GM12878 (cell line): ENCODE measurements at regions not wholly inside any gene's neighbourhood (a gene's known extent, or its start where the extent isn't known, plus 50 kb on each side); places are given as distances from the start of the nearest gene placed in this dataset.

ENCODE experiments used
- ATAC-seq: fragments of 200-7000 bp; cut with Tn5 transposase; 3 replicates; pipeline ENCODE4 v1.9.1; 2020; ENCODE audit warnings: mild to moderate bottlenecking, moderate library complexity
- BruUV-seq: library from RNA; stranded (reverse); fragments of 400-500 nt; replicated peaks from 2 replicates; lab custom pipeline; 2021; lab: Mats Ljungman, UMichigan
- CTCF ChIA-PET: fragments of 300-600 bp; sonication (Branson Sonifier 250); formaldehyde crosslinking; extraction: SDS; loops from one replicate; lab custom pipeline; 2021; ENCODE audit warnings: inconsistent platforms; lab: Yijun Ruan, JAX
- POLR2A ChIA-PET: fragments of 350-600 bp; formaldehyde crosslinking; extraction: SDS; loops from one replicate; lab custom pipeline; 2021; ENCODE audit warnings: inconsistent platforms; lab: Charles Lee
- RAD21 ChIA-PET: fragments of 300-600 bp; sonication (Branson Sonifier 250); formaldehyde crosslinking; loops from one replicate; lab custom pipeline; 2023; ENCODE audit warnings: antibody characterized with exemption; ENCODE audit not compliant: unreplicated experiment; lab: Charles Lee
- SMC1A ChIA-PET: fragments of 300-600 bp; sonication (Branson Sonifier 250); formaldehyde crosslinking; loops from one replicate; lab custom pipeline; 2023; ENCODE audit not compliant: unreplicated experiment, uncharacterized antibody; lab: Charles Lee
- DNase-seq: peaks from one replicate; pipeline ENCODE4 v3.0.0-alpha.2; 2011; ENCODE audit warnings: low read depth, low spot score
- FAIRE-seq: peaks from 3 replicates; lab custom pipeline; 2011; peaks lifted over from hg19 to GRCh38; lab: Jason Lieb, UNC
- H2AFZ ChIP-seq: 2 replicates; pipeline ENCODE4 v1.6.0; 2011; ENCODE audit warnings: low read depth, low read length, control low read depth; ENCODE audit not compliant: control insufficient read depth
- H3K27ac ChIP-seq: 2 replicates; pipeline ENCODE4 v1.5.1; 2011; ENCODE audit warnings: control low read depth; ENCODE audit not compliant: control insufficient read depth, insufficient read depth
- H3K27me3 ChIP-seq, 2 experiments: replicated peaks in 1 of 2; 2 replicates each; pipeline versions ENCODE4 v1.6.0 to v1.6.1; 2011; ENCODE audit warnings: low read length in 1 of 2; ENCODE audit not compliant: control insufficient read depth in 2 of 2, insufficient read depth in 2 of 2
- H3K36me3 ChIP-seq, 2 experiments: 2 replicates each; pipeline ENCODE4 v1.5.1; 2011; ENCODE audit warnings: low read length in 1 of 2; ENCODE audit not compliant: control insufficient read depth in 2 of 2, insufficient read depth in 2 of 2
- H3K4me1 ChIP-seq: 2 replicates; pipeline ENCODE4 v1.6.1; 2011; ENCODE audit warnings: mild to moderate bottlenecking, low read length, moderate library complexity, mixed read lengths; ENCODE audit not compliant: control insufficient read depth, insufficient read depth
- H3K4me2 ChIP-seq: 2 replicates; pipeline ENCODE4 v1.6.0; 2011; ENCODE audit warnings: control low read depth; ENCODE audit not compliant: control insufficient read depth, insufficient read depth
- H3K4me3 ChIP-seq: fragments of 200-600 bp; sonication (generic); 2 replicates; pipeline ENCODE4 v1.5.1; 2016
- H3K79me2 ChIP-seq: 2 replicates; pipeline ENCODE4 v1.6.0; 2011; ENCODE audit warnings: low read length; ENCODE audit not compliant: control insufficient read depth, insufficient read depth
- H3K9ac ChIP-seq: 2 replicates; pipeline ENCODE4 v1.8.0; 2011; ENCODE audit warnings: low read length, control low read depth, mixed read lengths; ENCODE audit not compliant: control insufficient read depth, insufficient read depth
- H3K9me3 ChIP-seq: replicated peaks from 3 replicates; pipeline ENCODE4 v1.5.1; 2011; ENCODE audit warnings: mild to moderate bottlenecking, low read length; ENCODE audit not compliant: control insufficient read depth, insufficient read depth
- H4K20me1 ChIP-seq: 2 replicates; pipeline ENCODE4 v1.6.0; 2011; ENCODE audit not compliant: control insufficient read depth, insufficient read depth
- CEBPB ChIP-seq, 2 experiments: fragments of 150-350 bp in 1 of 2; IDR thresholded peaks; 2 replicates each; pipeline ENCODE4 v1.6.1; 2012 to 2014; ENCODE audit warnings: low read depth in 2 of 2, low read length in 2 of 2, borderline replicate concordance in 1 of 2, inconsistent platforms in 1 of 2
- CHD2 ChIP-seq: IDR thresholded peaks from 2 replicates; pipeline ENCODE4 v1.6.1; 2011; ENCODE audit warnings: low read depth, low read length, improper control_type of control experiment, borderline replicate concordance
- ETV6 ChIP-seq, 2 experiments: fragments of 450-650 bp in 1 of 2; IDR thresholded peaks in 1 of 2; conservative IDR thresholded peaks in 1 of 2; 2 replicates each; pipeline ENCODE4 v1.6.1; 2014; ENCODE audit warnings: antibody characterized with exemption in 1 of 2, borderline replicate concordance in 1 of 2, low read depth in 1 of 2, mild to moderate bottlenecking in 1 of 2, moderate library complexity in 1 of 2
- NR2C1 ChIP-seq: fragments of 450-650 bp; IDR thresholded peaks from 2 replicates; pipeline ENCODE4 v1.6.1; 2017; ENCODE audit warnings: antibody characterized with exemption, mild to moderate bottlenecking, moderate library complexity
- RFX5 ChIP-seq: IDR thresholded peaks from 2 replicates; pipeline ENCODE4 v1.6.1; 2011; ENCODE audit warnings: low read depth, low read length, improper control_type of control experiment
- WGBS: methylation state at CpG from one replicate; pipeline ENCODE4 v1.1.6; 2016; ENCODE audit warnings: low lambda C conversion rate; ENCODE audit not compliant: insufficient replicate concordance, insufficient coverage; ENCODE audit errors: missing lambda C conversion rate; 5-methylcytosine and 5-hydroxymethylcytosine counted together
- in situ Hi-C: fragments of 300-500 bp; cut with MboI; formaldehyde crosslinking; loops from 9 replicates; pipeline ENCODE4 v1.14.3; 2018; ENCODE audit warnings: mixed read lengths
- intact Hi-C: fragments of 100-400 bp; cut with micrococcal nuclease; formaldehyde crosslinking; loops from one replicate; pipeline ENCODE4 v1.14.2; 2022; ENCODE audit not compliant: unreplicated experiment
- TF ChIP-seq, protein P1 (sequence below): fragments of 450-650 bp; IDR thresholded peaks from 2 replicates; pipeline ENCODE4 v1.6.1; 2017; ENCODE audit warnings: borderline replicate concordance
- TF ChIP-seq, protein P2 (sequence below): fragments of 450-650 bp; IDR thresholded peaks from 2 replicates; pipeline ENCODE4 v1.6.1; 2017; ENCODE audit warnings: mild to moderate bottlenecking, moderate library complexity
- TF ChIP-seq, protein P3 (sequence below): IDR thresholded peaks from 2 replicates; pipeline ENCODE4 v1.6.1; 2012; ENCODE audit warnings: low read depth, low read length, improper control_type of control experiment

DNA sequence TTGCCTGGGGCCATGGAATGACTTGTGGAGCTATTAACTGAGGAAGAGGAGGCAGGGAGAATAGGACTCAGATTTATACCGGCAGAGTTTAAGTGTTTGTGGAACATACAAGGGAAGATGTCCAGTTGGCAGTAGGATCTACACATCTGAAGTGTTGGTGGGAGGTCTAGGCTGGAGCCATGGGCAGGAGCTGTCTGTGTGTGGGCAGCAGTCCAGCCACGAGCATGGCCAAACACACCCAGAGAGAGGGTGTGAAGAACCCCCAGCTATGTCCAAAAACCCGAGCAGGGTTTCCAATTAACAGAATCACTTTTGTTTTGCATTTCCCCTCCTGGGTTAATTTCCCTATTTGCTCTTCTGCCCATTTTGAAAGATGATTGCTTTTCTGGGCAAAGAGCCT is 393.7 kb downstream of the CDK5RAP2 start:
- no peaks in the 10 kb centered on the region for H3K9me3 ChIP-seq
- no peak overlapping the region for H3K4me2 ChIP-seq
- H4K20me1 ChIP-seq: no peaks in the 10 kb centered on the region
- CTCF ChIA-PET: interaction anchor here (1.0 kb wide), 1 partner anchor 15 kb away, joined by 3 read pairs; no protein-coding TSS in a partner anchor
- in situ Hi-C loops: no loop called here
- no peaks in the 10 kb centered on the region for H3K79me2 ChIP-seq
- ATAC-seq: no peak
- FAIRE-seq: no peak
- no peak for TF ChIP-seq NR2C1
- TF ChIP-seq CEBPB (IDR thresholded peaks at IDR 0.05; ENCODE audit: borderline replicate concordance in 1 of 2, low read depth in 2 of 2, low read length in 2 of 2): no peak
- TF ChIP-seq, protein P1, sequence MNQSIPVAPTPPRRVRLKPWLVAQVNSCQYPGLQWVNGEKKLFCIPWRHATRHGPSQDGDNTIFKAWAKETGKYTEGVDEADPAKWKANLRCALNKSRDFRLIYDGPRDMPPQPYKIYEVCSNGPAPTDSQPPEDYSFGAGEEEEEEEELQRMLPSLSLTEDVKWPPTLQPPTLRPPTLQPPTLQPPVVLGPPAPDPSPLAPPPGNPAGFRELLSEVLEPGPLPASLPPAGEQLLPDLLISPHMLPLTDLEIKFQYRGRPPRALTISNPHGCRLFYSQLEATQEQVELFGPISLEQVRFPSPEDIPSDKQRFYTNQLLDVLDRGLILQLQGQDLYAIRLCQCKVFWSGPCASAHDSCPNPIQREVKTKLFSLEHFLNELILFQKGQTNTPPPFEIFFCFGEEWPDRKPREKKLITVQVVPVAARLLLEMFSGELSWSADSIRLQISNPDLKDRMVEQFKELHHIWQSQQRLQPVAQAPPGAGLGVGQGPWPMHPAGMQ: no peak
- TF ChIP-seq, all 136 proteins: peak for 0
- H3K4me3 ChIP-seq: no peak overlapping the region
- DNase-seq: no peak
- no peak overlapping the region for H3K9ac ChIP-seq
- SMC1A ChIA-PET: no interaction called here
- no peaks in the 10 kb centered on the region for H3K36me3 ChIP-seq
- H3K27ac ChIP-seq: no peak overlapping the region
- POLR2A ChIA-PET: no interaction called here
- no peak overlapping the region for H2AFZ ChIP-seq
- RAD21 ChIA-PET: no interaction called here
- no peaks in the 10 kb centered on the region for H3K4me1 ChIP-seq
- 3% methylated on average over 3 of the region's 3 CpGs for WGBS
- no peaks in the 10 kb centered on the region; a peak in 2 of 4 replicates for H3K27me3 ChIP-seq
- BruUV-seq: no TSS peak
- intact Hi-C loops: no loop called here

DNA sequence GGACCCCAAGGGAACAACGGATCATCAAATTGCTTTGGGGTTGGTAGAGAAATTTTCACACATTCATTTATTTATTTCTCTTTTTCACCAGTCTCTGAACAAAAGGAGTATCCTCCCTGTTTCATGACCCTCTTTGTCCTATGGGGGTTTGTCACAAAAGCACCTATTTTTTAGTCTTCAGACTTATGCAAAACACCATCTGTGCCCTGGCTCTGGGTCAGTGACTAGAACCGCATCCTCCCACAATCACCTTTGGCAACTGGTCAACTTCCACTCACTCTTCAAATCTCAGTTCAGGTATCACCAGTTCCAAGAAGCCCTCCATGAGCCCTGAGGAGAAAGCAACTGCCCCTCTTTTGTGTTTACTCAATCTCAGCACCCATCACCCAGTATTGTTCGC is 395.7 kb downstream of the CDK5RAP2 start:
- H3K9ac ChIP-seq: no peak overlapping the region
- TF ChIP-seq, protein P2, sequence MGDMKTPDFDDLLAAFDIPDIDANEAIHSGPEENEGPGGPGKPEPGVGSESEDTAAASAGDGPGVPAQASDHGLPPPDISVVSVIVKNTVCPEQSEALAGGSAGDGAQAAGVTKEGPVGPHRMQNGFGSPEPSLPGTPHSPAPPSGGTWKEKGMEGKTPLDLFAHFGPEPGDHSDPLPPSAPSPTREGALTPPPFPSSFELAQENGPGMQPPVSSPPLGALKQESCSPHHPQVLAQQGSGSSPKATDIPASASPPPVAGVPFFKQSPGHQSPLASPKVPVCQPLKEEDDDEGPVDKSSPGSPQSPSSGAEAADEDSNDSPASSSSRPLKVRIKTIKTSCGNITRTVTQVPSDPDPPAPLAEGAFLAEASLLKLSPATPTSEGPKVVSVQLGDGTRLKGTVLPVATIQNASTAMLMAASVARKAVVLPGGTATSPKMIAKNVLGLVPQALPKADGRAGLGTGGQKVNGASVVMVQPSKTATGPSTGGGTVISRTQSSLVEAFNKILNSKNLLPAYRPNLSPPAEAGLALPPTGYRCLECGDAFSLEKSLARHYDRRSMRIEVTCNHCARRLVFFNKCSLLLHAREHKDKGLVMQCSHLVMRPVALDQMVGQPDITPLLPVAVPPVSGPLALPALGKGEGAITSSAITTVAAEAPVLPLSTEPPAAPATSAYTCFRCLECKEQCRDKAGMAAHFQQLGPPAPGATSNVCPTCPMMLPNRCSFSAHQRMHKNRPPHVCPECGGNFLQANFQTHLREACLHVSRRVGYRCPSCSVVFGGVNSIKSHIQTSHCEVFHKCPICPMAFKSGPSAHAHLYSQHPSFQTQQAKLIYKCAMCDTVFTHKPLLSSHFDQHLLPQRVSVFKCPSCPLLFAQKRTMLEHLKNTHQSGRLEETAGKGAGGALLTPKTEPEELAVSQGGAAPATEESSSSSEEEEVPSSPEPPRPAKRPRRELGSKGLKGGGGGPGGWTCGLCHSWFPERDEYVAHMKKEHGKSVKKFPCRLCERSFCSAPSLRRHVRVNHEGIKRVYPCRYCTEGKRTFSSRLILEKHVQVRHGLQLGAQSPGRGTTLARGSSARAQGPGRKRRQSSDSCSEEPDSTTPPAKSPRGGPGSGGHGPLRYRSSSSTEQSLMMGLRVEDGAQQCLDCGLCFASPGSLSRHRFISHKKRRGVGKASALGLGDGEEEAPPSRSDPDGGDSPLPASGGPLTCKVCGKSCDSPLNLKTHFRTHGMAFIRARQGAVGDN: no peak
- TF ChIP-seq RFX5: no peak
- TF ChIP-seq ETV6 (conservative IDR thresholded peaks at IDR 0.05 in 1 of 2, IDR thresholded peaks at IDR 0.05 in 1 of 2; ENCODE audit: borderline replicate concordance in 1 of 2, low read depth in 1 of 2): no peak
- no peak for TF ChIP-seq CHD2
- TF ChIP-seq, protein P3, sequence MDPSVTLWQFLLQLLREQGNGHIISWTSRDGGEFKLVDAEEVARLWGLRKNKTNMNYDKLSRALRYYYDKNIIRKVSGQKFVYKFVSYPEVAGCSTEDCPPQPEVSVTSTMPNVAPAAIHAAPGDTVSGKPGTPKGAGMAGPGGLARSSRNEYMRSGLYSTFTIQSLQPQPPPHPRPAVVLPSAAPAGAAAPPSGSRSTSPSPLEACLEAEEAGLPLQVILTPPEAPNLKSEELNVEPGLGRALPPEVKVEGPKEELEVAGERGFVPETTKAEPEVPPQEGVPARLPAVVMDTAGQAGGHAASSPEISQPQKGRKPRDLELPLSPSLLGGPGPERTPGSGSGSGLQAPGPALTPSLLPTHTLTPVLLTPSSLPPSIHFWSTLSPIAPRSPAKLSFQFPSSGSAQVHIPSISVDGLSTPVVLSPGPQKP: no peak
- TF ChIP-seq, all 136 proteins: peak for 0
- in situ Hi-C loops: no loop called here
- BruUV-seq: no TSS peak
- no peaks in the 10 kb centered on the region; a peak in 2 of 4 replicates for H3K27me3 ChIP-seq
- no peak overlapping the region for H3K4me2 ChIP-seq
- no peak for ATAC-seq
- H3K9me3 ChIP-seq: no peaks in the 10 kb centered on the region
- SMC1A ChIA-PET: no interaction called here
- WGBS: 0% methylated on average over 3 of the region's 3 CpGs
- intact Hi-C loops: no loop called here
- CTCF ChIA-PET: no interaction called here
- no peaks in the 10 kb centered on the region for H3K36me3 ChIP-seq
- H3K27ac ChIP-seq: no peak overlapping the region
- RAD21 ChIA-PET: no interaction called here
- no peak for DNase-seq
- no peaks in the 10 kb centered on the region for H3K4me1 ChIP-seq
- no peaks in the 10 kb centered on the region for H4K20me1 ChIP-seq
- H2AFZ ChIP-seq: no peak overlapping the region
- H3K79me2 ChIP-seq: no peaks in the 10 kb centered on the region
- POLR2A ChIA-PET: no interaction called here
- H3K4me3 ChIP-seq: no peak overlapping the region
- FAIRE-seq: no peak
